ENCODE measurements at regions not wholly inside any gene's neighbourhood (a gene's known extent, or its start where the extent isn't known, plus 50 kb on each side); places are given as distances from the start of the nearest gene placed in this dataset.

- Histone ChIP-seq H3K4me1 (ENCODE audit: insufficient read depth, low read length) (peaks cover 6% of the 10 kb centered on the region), H3K27me3 (ENCODE audit: insufficient read depth, low read length) (peaks cover 5% of the 10 kb centered on the region), H3K4me3 (ENCODE audit: low read length) (no peak overlapping the region)
Observed at GRCh38 chr3:127479449-127479848, 111.1 kb downstream of the TPRA1 start.

DNA sequence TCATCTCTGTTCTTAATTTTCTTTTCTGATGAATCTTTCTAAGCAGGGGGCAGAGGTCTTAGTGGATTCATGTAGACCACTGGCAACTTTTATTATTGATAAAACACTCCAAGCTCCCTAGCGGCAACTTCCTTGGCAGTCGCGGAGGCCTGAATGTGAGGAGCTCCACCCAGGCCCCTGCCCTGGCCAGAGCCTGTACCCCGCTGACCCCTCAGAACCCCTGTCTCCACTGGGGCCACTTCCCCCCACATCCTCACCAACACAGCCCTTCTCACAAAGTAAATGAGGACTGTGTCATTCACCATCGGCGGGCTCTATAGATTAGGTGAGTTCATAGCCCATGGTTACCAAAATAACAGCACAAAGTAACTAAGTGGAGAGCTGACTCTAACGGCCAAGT, 111.6 kb downstream of the TPRA1 start:
- Histone ChIP-seq H3K27me3 (ENCODE audit: insufficient read depth, low read length) (peaks cover 3% of the 10 kb centered on the region), H3K4me1 (ENCODE audit: insufficient read depth, low read length) (peaks cover 6% of the 10 kb centered on the region), H3K36me3 (ENCODE audit: insufficient read depth, low read length) (no peaks in the 10 kb centered on the region), H2AFZ (ENCODE audit: low read depth, low read length) (peak overlapping the region; percentile 31), H3K9me3 (ENCODE audit: low read length) (no peaks in the 10 kb centered on the region), H3K4me3 (ENCODE audit: low read length) (no peak overlapping the region)

More at GRCh38 chr3:127479449-127479848, 111.1 kb downstream of the TPRA1 start:
- no peaks in the 10 kb centered on the region for H3K36me3 ChIP-seq (ENCODE audit: insufficient read depth, low read length)
- no peaks in the 10 kb centered on the region for H3K9me3 ChIP-seq (ENCODE audit: low read length)
- H2AFZ ChIP-seq (ENCODE audit: low read depth, low read length), result peak overlapping the region; percentile 31

DNA sequence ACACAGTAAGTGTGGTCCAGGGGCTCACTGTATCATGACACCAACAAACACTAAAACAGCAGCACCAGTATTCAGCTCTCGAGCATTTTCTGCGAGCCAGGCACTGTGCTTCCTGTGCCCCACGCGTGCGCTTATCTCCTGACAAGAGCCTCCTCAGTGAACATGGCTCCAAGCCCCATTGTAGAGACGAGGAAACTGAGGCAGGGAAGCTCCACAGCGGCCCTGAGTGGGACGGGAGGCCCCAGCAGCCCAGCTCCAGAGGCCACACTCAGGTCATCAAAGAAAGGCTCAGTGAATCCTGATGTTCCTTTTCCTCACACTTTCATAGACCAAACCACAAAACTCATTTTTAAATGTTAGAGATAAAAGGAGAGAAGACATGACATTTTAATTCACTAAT, 113.1 kb downstream of the TPRA1 start:
- Histone ChIP-seq H3K27me3 (ENCODE audit: insufficient read depth, low read length) (no peaks in the 10 kb centered on the region), H3K4me3 (ENCODE audit: low read length) (no peak overlapping the region), H3K36me3 (ENCODE audit: insufficient read depth, low read length) (no peaks in the 10 kb centered on the region), H3K4me1 (ENCODE audit: insufficient read depth, low read length) (peaks cover 6% of the 10 kb centered on the region), H2AFZ (ENCODE audit: low read depth, low read length) (no peak overlapping the region), H3K9me3 (ENCODE audit: low read length) (no peaks in the 10 kb centered on the region)

GRCh38 chr3:127476936-127477335, 113.6 kb downstream of the TPRA1 start:
- Histone ChIP-seq H3K27me3 (ENCODE audit: insufficient read depth, low read length) (no peaks in the 10 kb centered on the region), H3K4me1 (ENCODE audit: insufficient read depth, low read length) (peaks cover 6% of the 10 kb centered on the region), H2AFZ (ENCODE audit: low read depth, low read length) (no peak overlapping the region), H3K9me3 (ENCODE audit: low read length) (no peaks in the 10 kb centered on the region), H3K4me3 (ENCODE audit: low read length) (no peak overlapping the region), H3K36me3 (ENCODE audit: insufficient read depth, low read length) (no peaks in the 10 kb centered on the region)

DNA sequence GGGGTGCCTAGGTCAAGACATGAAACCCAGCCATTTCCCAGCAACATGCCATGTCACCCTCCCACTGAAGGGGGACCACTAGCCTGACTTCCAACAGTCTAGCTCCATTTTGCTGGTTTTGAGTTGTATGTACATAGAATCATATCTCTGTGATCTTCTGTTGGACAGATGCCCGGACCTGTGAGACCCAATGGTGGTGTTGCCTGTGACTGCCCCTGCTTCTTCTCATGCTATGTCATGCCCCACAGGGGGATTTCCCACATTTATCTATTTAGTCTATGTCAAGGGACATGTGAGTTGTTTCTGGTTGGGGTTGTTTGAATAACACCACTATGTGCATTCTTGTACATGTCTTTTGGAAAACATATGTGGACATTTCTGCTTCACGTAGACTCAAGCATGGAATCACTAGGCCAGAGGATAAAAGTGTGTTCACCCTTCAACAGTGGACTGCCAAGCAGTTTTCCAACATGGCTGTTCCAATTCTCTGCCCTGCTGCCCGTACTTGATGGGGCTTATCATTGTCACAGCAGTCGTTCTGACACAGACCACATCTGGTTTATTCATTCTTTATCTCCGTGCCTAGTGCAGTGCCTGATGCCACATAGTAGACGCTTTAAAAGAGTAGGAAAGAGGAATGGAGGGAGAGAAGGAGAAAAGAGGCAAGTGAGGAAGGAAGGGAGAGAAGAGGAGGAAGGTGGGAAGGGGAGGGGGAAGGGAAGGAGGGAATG, 114.4 kb downstream of the TPRA1 start:
- H2AFZ ChIP-seq (ENCODE audit: low read depth, low read length), result no peak overlapping the region
- H3K4me3 ChIP-seq (ENCODE audit: low read length), result no peak overlapping the region
- H3K27me3 ChIP-seq (ENCODE audit: insufficient read depth, low read length), result no peaks in the 10 kb centered on the region
- peaks cover 6% of the 10 kb centered on the region for H3K4me1 ChIP-seq (ENCODE audit: insufficient read depth, low read length)
- no peaks in the 10 kb centered on the region for H3K9me3 ChIP-seq (ENCODE audit: low read length)
- no peaks in the 10 kb centered on the region for H3K36me3 ChIP-seq (ENCODE audit: insufficient read depth, low read length)

- Histone ChIP-seq H3K4me3 (ENCODE audit: low read length) (no peak overlapping the region), H3K9me3 (ENCODE audit: low read length) (no peaks in the 10 kb centered on the region), H3K4me1 (ENCODE audit: insufficient read depth, low read length) (peaks cover 6% of the 10 kb centered on the region), H2AFZ (ENCODE audit: low read depth, low read length) (no peak overlapping the region), H3K36me3 (ENCODE audit: insufficient read depth, low read length) (no peaks in the 10 kb centered on the region), H3K27me3 (ENCODE audit: insufficient read depth, low read length) (no peaks in the 10 kb centered on the region)
Observed at GRCh38 chr3:127475391-127475790, 115.1 kb downstream of the TPRA1 start.

GRCh38 chr3:127473244-127474024, 117.1 kb downstream of the TPRA1 start:
- Histone ChIP-seq H3K4me3 (ENCODE audit: low read length) (no peak overlapping the region), H3K4me1 (ENCODE audit: insufficient read depth, low read length) (no peaks in the 10 kb centered on the region), H2AFZ (ENCODE audit: low read depth, low read length) (no peak overlapping the region), H3K36me3 (ENCODE audit: insufficient read depth, low read length) (no peaks in the 10 kb centered on the region), H3K27me3 (ENCODE audit: insufficient read depth, low read length) (no peaks in the 10 kb centered on the region), H3K9me3 (ENCODE audit: low read length) (peaks cover under 1% of the 10 kb centered on the region)

GRCh38 chr3:127472506-127472905, 118.0 kb downstream of the TPRA1 start:
- Histone ChIP-seq H3K36me3 (ENCODE audit: insufficient read depth, low read length) (no peaks in the 10 kb centered on the region), H2AFZ (ENCODE audit: low read depth, low read length) (no peak overlapping the region), H3K27me3 (ENCODE audit: insufficient read depth, low read length) (no peaks in the 10 kb centered on the region), H3K4me1 (ENCODE audit: insufficient read depth, low read length) (no peaks in the 10 kb centered on the region), H3K9me3 (ENCODE audit: low read length) (peaks cover 5% of the 10 kb centered on the region), H3K4me3 (ENCODE audit: low read length) (no peak overlapping the region)

GRCh38 chr3:127471142-127471541, 119.4 kb downstream of the TPRA1 start:
- H3K4me1 ChIP-seq (ENCODE audit: insufficient read depth, low read length), result no peaks in the 10 kb centered on the region

GRCh38 chr3:127469760-127470159, 120.8 kb downstream of the TPRA1 start:
- H3K9me3 ChIP-seq (ENCODE audit: low read length), result peaks cover 7% of the 10 kb centered on the region
- no peaks in the 10 kb centered on the region for H3K36me3 ChIP-seq (ENCODE audit: insufficient read depth, low read length)
- no peak overlapping the region for H2AFZ ChIP-seq (ENCODE audit: low read depth, low read length)
- H3K4me1 ChIP-seq (ENCODE audit: insufficient read depth, low read length), result no peaks in the 10 kb centered on the region
- H3K27me3 ChIP-seq (ENCODE audit: insufficient read depth, low read length), result peaks cover 4% of the 10 kb centered on the region
- no peak overlapping the region for H3K4me3 ChIP-seq (ENCODE audit: low read length)

More at GRCh38 chr3:127471142-127471541, 119.4 kb downstream of the TPRA1 start:
- Histone ChIP-seq H3K9me3 (ENCODE audit: low read length) (peaks cover 7% of the 10 kb centered on the region), H2AFZ (ENCODE audit: low read depth, low read length) (no peak overlapping the region), H3K36me3 (ENCODE audit: insufficient read depth, low read length) (no peaks in the 10 kb centered on the region), H3K27me3 (ENCODE audit: insufficient read depth, low read length) (no peaks in the 10 kb centered on the region), H3K4me3 (ENCODE audit: low read length) (no peak overlapping the region)

- H3K4me3 ChIP-seq (ENCODE audit: low read length), result no peak overlapping the region
Observed at GRCh38 chr3:127467391-127467790, 123.1 kb downstream of the TPRA1 start.

GRCh38 chr3:127464642-127465041, 125.9 kb downstream of the TPRA1 start:
- H3K36me3 ChIP-seq (ENCODE audit: insufficient read depth, low read length), result no peaks in the 10 kb centered on the region
- peaks cover 7% of the 10 kb centered on the region for H3K9me3 ChIP-seq (ENCODE audit: low read length)
- no peak overlapping the region for H3K4me3 ChIP-seq (ENCODE audit: low read length)
- peaks cover under 1% of the 10 kb centered on the region for H3K4me1 ChIP-seq (ENCODE audit: insufficient read depth, low read length)
- peaks cover 7% of the 10 kb centered on the region for H3K27me3 ChIP-seq (ENCODE audit: insufficient read depth, low read length)
- no peak overlapping the region for H2AFZ ChIP-seq (ENCODE audit: low read depth, low read length)

More at GRCh38 chr3:127467391-127467790, 123.1 kb downstream of the TPRA1 start:
- Histone ChIP-seq H3K9me3 (ENCODE audit: low read length) (peaks cover 7% of the 10 kb centered on the region), H3K4me1 (ENCODE audit: insufficient read depth, low read length) (no peaks in the 10 kb centered on the region), H3K36me3 (ENCODE audit: insufficient read depth, low read length) (no peaks in the 10 kb centered on the region), H3K27me3 (ENCODE audit: insufficient read depth, low read length) (peaks cover 7% of the 10 kb centered on the region), H2AFZ (ENCODE audit: low read depth, low read length) (no peak overlapping the region)

GRCh38 chr3:127462111-127462655, 128.3 kb downstream of the TPRA1 start:
- peaks cover 12% of the 10 kb centered on the region for H3K27me3 ChIP-seq (ENCODE audit: insufficient read depth, low read length)

More at GRCh38 chr3:127462111-127462655, 128.3 kb downstream of the TPRA1 start:
- Histone ChIP-seq H3K36me3 (ENCODE audit: insufficient read depth, low read length) (no peaks in the 10 kb centered on the region), H3K4me3 (ENCODE audit: low read length) (no peak overlapping the region), H3K4me1 (ENCODE audit: insufficient read depth, low read length) (peaks cover 7% of the 10 kb centered on the region), H3K9me3 (ENCODE audit: low read length) (peaks cover 2% of the 10 kb centered on the region), H2AFZ (ENCODE audit: low read depth, low read length) (no peak overlapping the region)
